ENCODE measurements at regions not wholly inside any gene's neighbourhood (a gene's known extent, or its start where the extent isn't known, plus 50 kb on each side); places are given as distances from the start of the nearest gene placed in this dataset.

GRCh38 chr10:131700032-131700431 is 200.8 kb upstream of the PPP2R2D start (continued):
- TF ChIP-seq KAT2A (conservative IDR thresholded peaks at IDR 0.05; ENCODE audit: control insufficient read depth, low read depth, low read length) = no peak
- no peak for TF ChIP-seq EZH2 (IDR thresholded peaks at IDR 0.05; ENCODE audit: borderline replicate concordance, control insufficient read depth, low read depth, low read length)
- no peak for TF ChIP-seq IRF4 (IDR thresholded peaks at IDR 0.05; ENCODE audit: low read depth, low read length)

- ChIA-PET SMC1A (ENCODE audit: uncharacterized antibody, unreplicated experiment) (no interaction called here), POLR2A (no interaction called here), CTCF (no interaction called here), RAD21 (ENCODE audit: unreplicated experiment) (no interaction called here)
- H3K4me3 ChIP-seq = no peak overlapping the region
- H3K27ac ChIP-seq (ENCODE audit: control insufficient read depth, insufficient read depth) = no peak overlapping the region
- no peak for DNase-seq (ENCODE audit: low read depth, low spot score)
- H3K27me3 ChIP-seq (replicated peaks in 1 of 2; ENCODE audit: control insufficient read depth in 2 of 2, insufficient read depth in 2 of 2, low read length in 1 of 2) = no peaks in the 10 kb centered on the region
- intact Hi-C loops (cut with micrococcal nuclease; ENCODE audit: unreplicated experiment) = no loop called here
- in situ Hi-C loops (cut with MboI) = no loop called here
- H2AFZ ChIP-seq (ENCODE audit: control insufficient read depth, low read depth, low read length) = no peak overlapping the region
- H3K9me3 ChIP-seq (replicated peaks; ENCODE audit: control insufficient read depth, insufficient read depth, low read length) = no peaks in the 10 kb centered on the region; the same call in 2 of the 3 replicates
- ATAC-seq = no peak
- no peak overlapping the region for H3K4me2 ChIP-seq (ENCODE audit: control insufficient read depth, insufficient read depth)
- no peak overlapping the region for H3K9ac ChIP-seq (ENCODE audit: control insufficient read depth, insufficient read depth, low read length)
- no peaks in the 10 kb centered on the region for H4K20me1 ChIP-seq (ENCODE audit: control insufficient read depth, insufficient read depth)
- TF ChIP-seq CTCF (IDR thresholded peaks at IDR 0.05 in 2 of 3, conservative IDR thresholded peaks at IDR 0.05 in 1 of 3; ENCODE audit: control insufficient read depth in 2 of 3, extremely low read depth in 1 of 3, insufficient read depth in 1 of 3, low read depth in 3 of 3, low read length in 3 of 3) = no peak
- TF ChIP-seq NFIC (IDR thresholded peaks at IDR 0.05; ENCODE audit: low read depth, low read length) = no peak
- BruUV-seq (replicated peaks) = no TSS peak
- FAIRE-seq = no peak
- WGBS (ENCODE audit: insufficient coverage, insufficient replicate concordance, low lambda C conversion rate, missing lambda C conversion rate) = 22% methylated on average over 10 of the region's 10 CpGs
- no peaks in the 10 kb centered on the region for H3K36me3 ChIP-seq (ENCODE audit: control insufficient read depth in 2 of 2, insufficient read depth in 2 of 2, low read length in 1 of 2)
- H3K4me1 ChIP-seq (ENCODE audit: control insufficient read depth, insufficient read depth, low read length) = no peaks in the 10 kb centered on the region
- no peaks in the 10 kb centered on the region for H3K79me2 ChIP-seq (ENCODE audit: control insufficient read depth, insufficient read depth, low read length)
Measured at GRCh38 chr10:131700506-131700905, 200.3 kb upstream of the PPP2R2D start.
